A673 (cell line): ENCODE measurements at regions not wholly inside any gene's neighbourhood (a gene's known extent, or its start where the extent isn't known, plus 50 kb on each side); places are given as distances from the start of the nearest gene placed in this dataset.

ENCODE experiments used
- BruUV-seq: library from RNA; stranded (reverse); fragments of 400-500 nt; replicated peaks from 2 replicates; lab custom pipeline; 2021; lab: Mats Ljungman, UMichigan
- CTCF ChIA-PET: fragments of 300-600 bp; sonication (Branson Sonifier 250); formaldehyde crosslinking; loops from one replicate; lab custom pipeline; 2022; ENCODE audit warnings: antibody characterized with exemption; lab: Charles Lee
- POLR2A ChIA-PET: fragments of 300-600 bp; sonication (Branson Sonifier 250); formaldehyde crosslinking; loops from one replicate; lab custom pipeline; 2022; ENCODE audit warnings: antibody characterized with exemption; ENCODE audit not compliant: low non-redundant PET; lab: Charles Lee
- DNase-seq: peaks from one replicate; pipeline ENCODE4 v3.0.0-alpha.2; 2015; ENCODE audit warnings: low spot score
- H3K27ac ChIP-seq: fragments of 200-600 bp; sonication (generic); 2 replicates; pipeline ENCODE4 v1.5.1; 2016; ENCODE audit warnings: mixed run types, low read depth, mild to moderate bottlenecking, mixed read lengths, antibody characterized with exemption, low read length; ENCODE audit not compliant: poor library complexity, severe bottlenecking
- H3K27me3 ChIP-seq: fragments of 200-600 bp; sonication (generic); replicated peaks from 2 replicates; pipeline ENCODE4 v1.6.1; 2017; ENCODE audit warnings: mixed run types, low read depth, mild to moderate bottlenecking, mixed read lengths, antibody characterized with exemption, low read length; ENCODE audit not compliant: insufficient read depth, poor library complexity
- H3K36me3 ChIP-seq: fragments of 200-600 bp; sonication (generic); 2 replicates; pipeline ENCODE4 v1.6.1; 2016; ENCODE audit warnings: mixed run types, mild to moderate bottlenecking, mixed read lengths, antibody characterized with exemption, low read length; ENCODE audit not compliant: insufficient read depth, poor library complexity, severe bottlenecking
- H3K4me1 ChIP-seq: fragments of 200-600 bp; sonication (generic); 2 replicates; pipeline ENCODE4 v1.6.1; 2017; ENCODE audit warnings: mixed run types, mild to moderate bottlenecking, mixed read lengths, antibody characterized with exemption, low read length; ENCODE audit not compliant: insufficient read depth, poor library complexity, severe bottlenecking
- H3K4me3 ChIP-seq: fragments of 200-600 bp; sonication (generic); 2 replicates; pipeline ENCODE4 v1.5.1; 2016; ENCODE audit warnings: low read depth, mixed run types, mild to moderate bottlenecking, mixed read lengths, low read length; ENCODE audit not compliant: poor library complexity, severe bottlenecking
- H3K9me3 ChIP-seq: fragments of 200-600 bp; sonication (generic); 2 replicates; pipeline ENCODE4 v1.6.1; 2016; ENCODE audit warnings: mixed run types, low read depth, mild to moderate bottlenecking, mixed read lengths, antibody characterized with exemption, low read length; ENCODE audit not compliant: poor library complexity, severe bottlenecking
- CTCF ChIP-seq: fragments of 300-800, 200-600 bp; sonication (generic); conservative IDR thresholded peaks from 2 replicates; pipeline ENCODE4 v1.5.1; 2017; ENCODE audit warnings: low read depth, mild to moderate bottlenecking, antibody characterized with exemption, low read length, moderate library complexity, mixed read lengths
- EZH2 ChIP-seq: fragments of 200-600 bp; sonication (generic); IDR thresholded peaks from 2 replicates; pipeline ENCODE4 v1.6.1; 2017; ENCODE audit warnings: borderline replicate concordance, low read depth, mild to moderate bottlenecking, mixed read lengths, antibody characterized with exemption, low read length; ENCODE audit not compliant: poor library complexity, severe bottlenecking
- intact Hi-C: fragments of 100-400 bp; cut with micrococcal nuclease; formaldehyde crosslinking; loops from one replicate; pipeline ENCODE4 v1.10.0; 2022; ENCODE audit not compliant: unreplicated experiment

- intact Hi-C loops: no loop called here
- POLR2A ChIA-PET: no interaction called here
- BruUV-seq: no TSS peak
Measured at GRCh38 chr4:124431653-124432192, 280.8 kb downstream of the ANKRD50 start.

GRCh38 chr4:124432500-124432899, 280.0 kb downstream of the ANKRD50 start:
- ChIA-PET CTCF (no interaction called here), POLR2A (no interaction called here)
- no TSS peak for BruUV-seq
- TF ChIP-seq CTCF (no peak), EZH2 (no peak)
- H3K4me3 ChIP-seq: no peak overlapping the region
- H3K36me3 ChIP-seq: no peaks in the 10 kb centered on the region
- intact Hi-C loops: no loop called here
- peaks cover 43% of the 10 kb centered on the region for H3K4me1 ChIP-seq
- no peaks in the 10 kb centered on the region for H3K27me3 ChIP-seq
- no peak overlapping the region for H3K27ac ChIP-seq
- DNase-seq: peak; percentile 27
- no peaks in the 10 kb centered on the region for H3K9me3 ChIP-seq

More at GRCh38 chr4:124431653-124432192, 280.8 kb downstream of the ANKRD50 start:
- Histone ChIP-seq H3K4me1 (peaks cover 48% of the 10 kb centered on the region), H3K4me3 (no peak overlapping the region), H3K27me3 (no peaks in the 10 kb centered on the region), H3K27ac (no peak overlapping the region), H3K36me3 (no peaks in the 10 kb centered on the region), H3K9me3 (no peaks in the 10 kb centered on the region)
- no peak for DNase-seq
- CTCF ChIA-PET: no interaction called here
- no peak for TF ChIP-seq EZH2
- TF ChIP-seq CTCF: no peak

- Histone ChIP-seq H3K36me3 (no peaks in the 10 kb centered on the region), H3K4me1 (peaks cover 37% of the 10 kb centered on the region), H3K27me3 (no peaks in the 10 kb centered on the region), H3K27ac (no peak overlapping the region), H3K9me3 (no peaks in the 10 kb centered on the region), H3K4me3 (no peak overlapping the region)
- CTCF ChIA-PET: no interaction called here
- intact Hi-C loops: no loop called here
- POLR2A ChIA-PET: no interaction called here
- BruUV-seq: no TSS peak
- TF ChIP-seq CTCF: no peak
- TF ChIP-seq EZH2: no peak
- no peak for DNase-seq
Measured at GRCh38 chr4:124433044-124433443, 279.5 kb downstream of the ANKRD50 start.
